Stimulated activated CD8-positive, alpha-beta memory T cell treated with anti-CD3 and anti-CD28 coated beads, Interleukin-7, amount 100 ng/mL, for 1 hour (primary cell): ENCODE measurements at regions not wholly inside any gene's neighbourhood (a gene's known extent, or its start where the extent isn't known, plus 50 kb on each side); places are given as distances from the start of the nearest gene placed in this dataset.
"Not testable (repeated sequence)": the region's sequence is repeated elsewhere in the genome, so short reads cannot be mapped to it uniquely, and the experiment has no call there.

Source experiments
- DNase-seq, 2 donors: peaks; one replicate each; pipeline ENCODE4 v3.0.0-alpha.2; 2020; ENCODE audit warnings: low read depth in 2 of 2

DNA sequence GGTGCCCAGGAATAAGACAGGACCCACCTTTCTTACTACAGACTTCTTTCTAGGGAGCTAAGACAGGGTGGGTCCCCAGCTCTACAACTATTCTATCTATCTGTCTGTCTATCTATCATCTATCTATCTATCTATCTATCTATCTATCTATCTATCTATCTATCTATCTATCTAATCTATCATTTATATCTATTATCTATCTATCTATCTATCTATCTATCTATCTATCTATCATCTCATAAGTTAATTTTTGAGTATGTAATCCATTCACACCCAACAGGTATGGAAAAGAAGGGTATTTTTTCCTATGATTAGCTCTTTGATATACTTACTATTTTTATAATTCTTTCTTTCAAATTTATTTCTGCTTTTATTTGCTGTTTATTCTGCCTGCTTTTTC is 55.9 kb downstream of the BAMBI start:
- DNase-seq, result no peak

DNA sequence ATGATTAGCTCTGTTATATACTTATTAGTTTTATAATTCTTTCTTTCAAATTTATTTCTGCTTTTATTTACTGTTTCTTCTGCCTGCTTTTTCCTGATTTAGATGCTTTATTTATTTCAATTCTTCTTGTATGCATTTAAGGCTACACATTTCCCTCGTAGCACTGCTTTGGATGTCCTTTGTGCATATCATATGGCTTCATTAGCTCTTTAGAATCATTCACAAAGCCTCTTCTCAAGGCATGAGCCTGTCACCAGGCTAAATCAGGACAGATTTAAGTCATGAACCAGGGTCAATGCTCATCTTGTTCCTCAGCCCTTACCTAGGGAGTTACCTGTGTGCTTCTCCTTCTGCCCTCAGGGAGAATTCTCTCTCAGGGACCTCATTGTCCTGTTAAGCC is 56.3 kb downstream of the BAMBI start:
- DNase-seq, result no peak

DNA sequence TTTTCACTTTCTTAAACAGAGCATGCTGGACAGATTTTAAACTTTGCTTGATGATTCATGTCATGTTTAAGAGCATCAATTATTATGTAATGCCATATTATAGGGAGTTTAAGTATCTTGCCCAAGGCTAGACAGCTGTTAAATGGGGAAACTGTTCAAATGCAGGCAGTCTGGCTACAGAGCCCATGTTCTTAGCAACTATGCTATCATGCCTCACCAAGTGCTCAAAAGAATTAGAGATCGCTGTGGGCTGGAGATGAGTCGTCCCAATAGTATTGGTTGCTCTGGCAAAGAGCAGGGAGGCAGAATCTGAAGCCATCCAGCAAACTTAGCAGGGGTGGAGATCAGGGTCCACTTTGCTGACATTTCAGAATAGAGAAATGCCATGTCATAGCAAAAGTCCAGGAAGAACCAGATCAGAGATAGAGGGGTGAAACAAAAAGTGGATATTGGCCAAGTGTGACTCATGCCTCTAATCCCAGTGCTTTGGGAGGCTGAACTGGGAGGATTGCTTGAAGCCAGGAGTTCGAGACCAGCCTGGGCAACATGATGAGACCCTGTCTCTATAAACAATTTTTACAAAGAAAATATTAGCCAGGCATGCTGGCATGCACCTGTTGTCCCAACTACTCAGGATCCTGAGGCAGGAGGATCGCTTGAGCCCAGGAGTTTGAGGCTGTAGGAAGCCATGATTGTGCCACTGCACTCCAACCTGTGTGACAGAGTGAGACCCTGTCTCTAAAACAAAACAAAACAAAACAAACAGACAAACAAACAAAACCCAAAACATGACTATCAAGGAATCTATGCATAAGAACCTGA is 57.8 kb downstream of the BAMBI start:
- DNase-seq, result no peak

DNA sequence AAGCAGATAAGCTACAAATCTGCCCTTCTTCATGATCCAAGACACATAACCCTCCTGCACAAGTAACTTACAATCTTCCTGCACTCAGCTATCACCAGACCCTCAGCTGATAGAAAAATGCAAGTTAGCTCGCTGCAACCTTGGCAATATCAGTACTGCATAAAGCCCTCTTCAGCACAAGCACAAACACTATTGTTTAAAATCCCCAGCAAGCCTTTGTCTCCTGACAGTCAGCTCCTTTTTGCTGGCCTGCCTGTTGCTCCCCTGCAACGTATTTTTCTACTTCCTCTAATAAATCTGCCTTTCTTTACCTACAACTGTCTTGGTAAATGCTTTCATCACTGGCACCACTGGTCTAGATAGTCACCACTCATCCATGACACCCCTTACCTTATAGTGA is 59.8 kb downstream of the BAMBI start:
- DNase-seq, result no peak

DNA sequence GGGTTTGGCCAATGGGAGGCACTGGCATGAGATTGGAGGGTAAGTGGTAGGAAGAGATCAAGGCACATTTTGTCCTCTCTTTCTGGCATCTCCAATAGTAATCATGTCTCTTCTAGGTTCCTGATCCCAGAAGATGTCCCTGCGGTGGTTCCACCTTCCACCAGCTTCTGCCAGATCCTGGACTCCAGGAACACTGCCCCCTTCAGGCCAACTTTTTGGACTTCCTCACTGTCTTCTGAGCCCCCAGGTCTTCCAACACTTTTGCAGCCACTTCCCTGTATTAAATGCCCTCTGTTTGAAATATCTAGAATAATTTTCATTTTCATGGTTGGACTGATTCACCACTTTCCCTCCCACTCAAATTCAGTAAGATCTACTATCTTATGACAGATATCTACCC is 60.9 kb downstream of the BAMBI start:
- no peak for DNase-seq

DNA sequence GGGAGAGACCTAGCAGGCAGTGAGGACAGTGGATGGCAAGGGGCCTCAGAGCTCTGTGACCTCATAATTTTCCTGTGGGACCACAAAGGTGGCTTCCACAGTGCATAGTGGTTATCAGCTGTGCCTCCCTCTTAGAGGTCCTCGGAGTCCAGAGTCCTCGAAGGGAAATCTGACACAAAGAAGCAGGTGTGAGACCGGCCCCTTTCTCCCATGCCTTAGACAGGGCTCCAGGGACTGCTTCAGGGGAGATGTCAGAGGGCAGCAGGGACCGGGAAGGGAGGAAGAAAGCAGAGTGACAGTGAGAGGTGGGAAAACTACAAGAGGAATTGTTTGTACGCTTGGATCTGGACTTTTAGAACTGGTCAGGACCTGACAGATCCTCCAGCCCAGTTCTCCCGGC is 66.3 kb downstream of the BAMBI start:
- DNase-seq, result no peak

DNA sequence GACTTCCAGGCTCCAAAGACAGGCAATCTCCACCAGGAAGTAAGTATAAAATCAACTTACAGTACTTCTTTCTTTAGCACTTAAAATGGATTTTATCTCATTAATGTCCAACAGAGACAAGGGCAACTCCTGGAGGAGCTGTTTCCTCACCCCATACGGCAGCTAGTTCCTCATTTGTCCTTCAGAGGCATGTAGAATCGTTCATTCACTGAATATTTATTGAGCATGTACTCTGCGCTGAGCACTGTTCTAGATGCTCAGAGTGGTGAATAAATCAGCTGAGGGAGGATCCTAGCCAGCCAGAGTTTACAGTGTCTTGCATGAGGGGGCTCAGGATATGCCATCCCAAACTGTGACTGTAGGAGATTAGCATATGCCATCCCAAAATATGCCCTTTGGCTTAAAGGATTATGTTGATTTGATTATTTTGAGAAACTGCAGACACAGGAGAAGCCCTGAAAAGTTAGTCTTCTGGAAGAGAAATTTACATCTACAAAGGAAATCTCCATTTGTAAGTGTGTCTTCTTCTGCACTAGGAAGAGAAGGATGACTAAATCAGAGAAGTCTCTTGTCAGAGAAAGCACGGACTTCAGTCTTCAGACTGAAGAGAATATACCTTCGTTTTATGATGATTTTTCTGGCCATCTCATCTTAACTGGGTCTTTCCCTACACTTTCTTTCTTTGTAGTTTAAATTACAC is 66.9 kb downstream of the BAMBI start:
- no peak for DNase-seq

DNA sequence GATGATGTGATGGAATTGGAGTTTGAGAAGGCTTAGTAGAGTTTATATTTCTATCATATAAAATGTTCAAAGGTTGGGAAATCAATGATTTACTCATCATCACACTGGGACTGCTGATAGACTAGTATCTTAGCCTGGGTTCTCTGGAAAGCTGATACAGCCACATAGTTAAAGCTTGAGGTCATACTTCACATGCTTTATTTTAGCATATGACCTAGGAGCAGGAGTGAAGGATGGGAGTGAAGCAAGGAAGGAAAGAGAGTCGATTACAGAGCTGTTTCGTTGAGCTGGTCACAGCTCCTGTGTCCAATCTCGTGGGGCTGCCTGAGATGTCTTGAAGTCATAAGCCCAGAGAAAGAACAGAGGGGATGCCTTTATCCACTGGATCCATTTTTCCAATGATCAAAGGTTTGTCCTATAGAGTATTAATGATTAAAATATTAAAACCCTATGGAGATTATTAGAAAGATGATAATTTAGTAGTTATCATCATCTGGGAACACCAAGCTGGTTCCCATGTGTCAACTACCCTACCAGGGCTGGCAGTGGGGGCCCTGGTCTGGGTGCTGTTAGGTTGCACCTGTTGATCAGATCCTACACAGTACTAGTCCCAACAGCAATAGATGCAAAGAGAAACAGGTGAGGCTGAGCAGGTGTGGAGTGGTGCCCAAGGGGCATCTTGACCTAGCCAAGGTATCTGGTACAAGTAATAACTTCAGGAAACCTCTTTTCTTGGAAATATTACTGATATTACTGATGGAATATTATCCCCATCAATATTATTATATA is 77.8 kb downstream of the BAMBI start:
- no peak for DNase-seq

DNA sequence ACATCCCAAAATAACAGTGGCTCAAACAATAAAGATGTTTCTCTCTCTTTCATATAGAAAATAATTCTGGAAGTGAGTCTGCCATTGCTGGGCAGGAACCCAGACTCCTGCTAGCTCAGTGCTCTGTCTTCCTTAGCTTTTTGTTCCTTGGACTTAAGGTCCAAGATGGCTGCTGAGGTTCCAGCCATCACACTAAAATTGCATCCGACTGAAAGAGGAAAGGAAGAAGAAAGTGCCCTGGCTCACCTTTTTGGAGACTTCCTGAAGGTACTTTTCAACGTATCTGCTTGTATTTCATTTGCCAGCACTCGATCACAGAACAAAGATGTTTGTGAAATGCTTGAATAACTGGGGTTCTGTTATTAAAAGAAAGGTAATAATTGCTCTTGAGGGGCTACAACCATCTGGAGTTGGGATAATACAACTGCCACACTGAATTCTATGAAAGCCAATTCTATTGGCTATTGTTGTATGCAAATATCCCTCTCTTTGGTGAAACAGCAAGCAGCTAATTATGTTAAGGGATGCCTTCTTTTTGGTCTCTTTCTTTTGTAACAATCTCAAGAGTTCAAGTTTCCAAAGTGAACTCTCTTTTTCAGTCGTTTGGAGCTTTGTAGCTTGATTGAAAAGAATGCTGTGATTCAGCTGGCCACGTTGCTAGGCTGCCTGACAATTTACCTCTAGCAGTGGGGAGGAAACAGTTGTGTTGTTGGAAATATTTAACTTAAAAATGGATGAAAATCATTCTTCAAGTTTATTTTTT is 83.9 kb downstream of the BAMBI start:
- no peak for DNase-seq

DNA sequence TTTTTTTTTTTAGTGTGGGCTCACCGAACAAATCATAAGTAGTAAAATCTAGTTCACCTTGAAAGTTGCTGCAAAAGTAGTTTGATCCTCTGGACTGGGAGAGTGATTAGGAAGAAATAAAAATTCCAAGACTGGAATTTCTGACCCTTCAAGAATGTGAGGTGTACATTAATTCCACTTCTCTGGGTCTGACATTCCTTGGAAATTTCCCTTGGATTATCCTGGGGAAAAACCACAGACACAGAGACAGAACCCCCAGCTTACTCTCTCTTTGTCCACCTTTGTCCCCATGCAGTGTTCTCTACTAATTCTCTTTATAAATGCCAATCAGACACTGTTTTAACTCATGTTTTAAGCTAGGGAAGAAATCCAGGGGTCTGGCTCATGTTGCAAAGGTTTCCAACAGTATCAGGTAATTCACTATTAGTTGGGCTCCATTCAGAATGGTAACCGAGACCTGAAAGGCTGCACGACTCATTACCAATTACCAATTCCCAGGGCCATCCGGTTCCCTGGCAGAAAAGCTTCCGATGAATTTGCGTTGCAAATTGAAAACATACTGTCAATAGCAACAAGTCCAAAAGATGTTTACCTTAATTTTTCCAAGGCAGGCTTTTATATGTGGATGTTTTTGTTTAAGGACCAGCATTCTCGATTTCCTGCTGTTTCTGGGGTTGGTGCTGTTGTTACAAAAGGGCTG is 86.3 kb downstream of the BAMBI start:
- DNase-seq, result no peak

DNA sequence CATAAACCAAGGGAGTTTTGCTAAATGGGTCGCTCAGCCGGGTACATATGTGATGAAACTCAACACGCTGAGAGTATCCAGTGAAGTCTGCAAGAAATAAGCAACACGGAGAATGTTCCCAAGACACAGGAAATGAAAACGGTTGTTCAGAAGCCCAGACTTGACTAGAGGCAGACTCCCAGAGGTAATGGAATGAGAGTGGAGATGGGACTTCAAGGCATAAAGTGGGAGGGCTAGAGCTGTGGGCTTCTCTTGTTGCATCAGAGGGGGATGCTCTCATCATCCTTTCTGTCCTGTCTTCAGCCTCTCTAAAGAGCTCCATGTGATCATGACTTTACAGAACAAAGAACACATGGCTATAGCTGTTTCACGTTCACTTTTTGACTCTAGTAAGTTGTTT is 88.3 kb downstream of the BAMBI start:
- no peak for DNase-seq

DNA sequence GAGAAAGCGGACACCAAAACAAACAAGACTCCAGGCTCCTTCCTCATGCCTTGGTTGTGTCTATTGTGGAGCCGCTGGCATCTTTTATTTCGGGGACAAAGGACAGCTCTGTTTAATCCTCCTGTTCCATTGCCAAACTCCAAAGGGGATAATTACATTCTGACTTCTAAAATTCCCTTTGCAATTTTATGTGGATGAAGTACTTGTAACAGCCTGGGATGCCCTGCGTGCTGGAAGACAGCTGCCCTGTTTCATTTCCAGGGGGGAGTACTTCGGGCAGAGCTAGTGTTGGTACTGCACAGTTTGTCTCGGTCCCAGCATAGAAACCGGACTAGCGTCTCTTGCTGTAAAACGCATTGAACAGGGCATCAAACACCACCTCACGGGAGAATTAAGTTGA is 90.9 kb downstream of the BAMBI start:
- no peak for DNase-seq

DNA sequence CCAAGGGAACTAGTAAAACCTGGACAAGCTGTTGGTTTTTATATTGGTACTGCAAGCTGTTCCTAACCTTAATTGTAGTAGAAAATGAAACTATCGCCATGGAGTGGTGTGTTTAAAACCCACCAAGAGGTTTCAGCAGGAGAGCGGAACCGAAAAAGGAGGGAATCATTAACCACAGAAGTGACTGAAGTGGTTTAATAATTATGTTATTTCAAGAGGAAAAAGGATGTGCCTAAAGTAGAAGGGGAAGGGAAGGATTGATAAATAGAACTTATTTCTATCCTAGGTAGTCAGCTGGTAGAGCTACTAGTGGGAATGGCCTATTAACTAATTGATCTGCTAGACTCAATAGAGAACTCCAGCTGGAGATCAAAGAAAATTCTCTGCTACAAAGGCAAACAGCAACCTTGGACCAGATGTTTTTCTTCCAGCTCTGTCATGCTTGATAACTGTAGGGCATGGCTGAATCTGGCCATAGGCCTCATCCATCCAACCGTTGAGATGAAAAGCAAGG is 91.8 kb downstream of the BAMBI start:
- DNase-seq, result no peak

DNA sequence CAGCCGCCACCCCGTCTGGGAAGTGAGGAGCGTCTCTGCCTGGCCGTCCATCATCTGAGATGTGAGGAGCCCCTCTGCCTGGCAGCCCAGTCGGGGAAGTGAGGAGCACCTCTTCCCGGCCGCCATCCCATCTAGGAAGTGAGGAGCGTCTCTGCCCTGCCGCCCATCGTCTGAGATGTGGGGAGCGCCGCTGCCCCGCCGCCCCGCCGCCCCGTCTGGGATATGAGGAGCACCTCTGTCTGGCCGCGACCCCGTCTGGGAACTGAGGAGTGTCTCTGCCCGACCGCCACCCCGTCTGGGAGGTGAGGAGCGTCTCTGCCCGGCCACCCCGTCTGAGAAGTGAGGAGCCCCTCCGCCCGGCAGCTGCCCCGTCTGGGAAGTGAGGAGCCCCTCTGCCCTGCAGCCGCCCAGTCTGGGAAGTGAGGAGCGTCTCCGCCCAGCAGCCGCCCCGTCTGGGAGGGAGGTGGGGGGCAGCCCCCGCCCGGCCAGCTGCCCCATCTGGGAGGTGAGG is 94.3 kb downstream of the BAMBI start:
- not testable (repeated sequence) for DNase-seq

DNA sequence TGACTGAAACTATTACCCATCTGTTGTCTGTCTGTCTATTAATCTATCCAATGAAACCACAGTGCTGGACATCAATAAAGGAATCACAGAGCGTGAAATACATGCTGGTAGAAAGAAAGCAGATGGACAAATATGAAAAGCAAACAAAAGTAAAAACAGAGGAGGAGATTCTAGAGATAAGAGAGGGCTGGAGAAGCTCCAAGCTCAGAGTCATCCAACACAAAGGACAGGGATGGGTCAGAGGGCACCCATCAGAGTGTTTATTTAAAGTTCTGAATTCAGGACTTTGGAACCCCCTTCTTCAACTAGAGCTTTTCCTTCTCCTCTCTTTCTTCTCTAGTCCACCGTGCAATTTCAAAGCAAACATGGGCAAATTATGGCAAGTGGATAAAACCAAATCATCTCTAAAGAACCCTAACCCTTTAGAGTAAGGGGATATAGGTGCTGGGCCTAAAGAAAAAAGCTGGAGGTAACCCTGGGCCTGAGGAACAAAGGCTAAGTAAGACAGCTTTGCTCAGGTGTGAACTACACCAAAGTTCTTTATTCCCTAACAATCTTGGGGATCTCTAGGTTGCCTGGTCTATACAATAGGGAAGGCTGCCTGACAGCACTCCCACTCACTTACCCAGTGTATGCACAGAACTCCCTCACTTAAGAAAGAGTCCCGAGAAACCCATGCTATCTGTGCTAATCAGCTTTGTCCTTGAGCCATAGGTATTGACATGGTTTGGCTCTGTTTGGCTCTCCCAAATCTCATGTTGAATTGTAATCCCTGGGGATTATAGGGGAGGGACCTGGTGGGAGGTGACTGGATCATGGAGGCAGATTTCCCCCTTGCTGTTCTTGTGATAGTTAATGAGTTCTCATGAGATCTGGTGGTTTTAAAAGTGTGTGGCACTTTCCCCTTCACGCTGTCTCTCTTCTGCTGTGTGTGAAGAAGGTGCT is 97.0 kb downstream of the BAMBI start:
- DNase-seq, result no peak

DNA sequence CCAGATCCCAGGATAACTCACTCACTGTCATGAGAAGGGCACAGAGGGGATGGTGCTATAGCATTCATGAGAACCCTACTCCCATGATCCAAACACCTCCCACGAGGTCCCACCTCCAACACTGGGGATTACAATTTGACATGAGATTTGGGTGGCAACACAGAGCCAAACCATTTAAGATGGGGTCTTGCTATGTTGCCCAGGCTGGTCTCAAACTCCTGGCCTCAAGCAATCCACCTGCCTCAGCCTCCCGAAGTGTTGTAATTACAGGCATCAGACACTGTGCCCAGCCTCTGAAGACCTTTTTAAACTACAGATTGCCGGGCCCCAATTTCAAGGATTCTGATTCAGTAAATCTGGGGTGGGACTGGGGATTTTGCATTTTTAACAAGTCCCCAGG is 98.5 kb downstream of the BAMBI start:
- no peak for DNase-seq

DNA sequence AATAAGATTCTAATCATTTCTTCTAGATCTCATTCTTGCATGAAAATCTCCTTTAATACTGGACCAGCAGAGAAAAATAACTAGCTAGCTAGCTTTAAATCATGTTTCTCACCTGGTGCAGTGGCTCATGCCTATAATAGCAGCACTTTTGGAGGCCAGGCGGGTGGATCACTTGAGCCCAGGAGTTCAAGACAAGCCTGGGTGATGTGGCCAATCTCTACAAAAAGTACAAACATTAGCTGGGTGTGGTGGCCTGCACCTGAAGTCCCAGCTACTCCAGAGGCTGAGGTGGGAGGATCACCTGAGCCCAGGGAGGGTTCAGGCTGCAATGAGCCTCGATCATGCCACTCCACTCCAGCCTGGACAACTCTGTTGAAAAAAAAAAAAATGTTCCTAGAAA is 99.2 kb downstream of the BAMBI start:
- no peak for DNase-seq

DNA sequence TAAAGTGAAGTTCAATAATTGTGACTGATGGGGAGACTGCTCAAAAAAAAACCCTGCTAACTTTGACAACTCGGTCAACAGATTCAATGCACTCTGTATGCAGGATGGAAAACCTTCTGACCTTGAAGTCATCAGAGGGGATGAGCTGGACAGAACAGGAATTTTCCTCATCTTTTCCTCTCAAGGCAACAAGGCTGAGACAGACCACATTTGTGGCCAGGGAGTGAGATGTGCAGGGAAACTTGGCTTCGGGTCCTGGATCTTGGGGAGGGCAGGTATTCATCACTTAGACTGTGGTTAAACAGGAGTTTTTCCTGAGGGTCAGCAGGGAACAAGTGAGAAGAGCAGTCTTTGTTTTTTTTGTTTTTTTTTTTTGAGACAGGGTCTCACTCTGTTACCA is 100.6 kb downstream of the BAMBI start:
- no peak for DNase-seq

DNA sequence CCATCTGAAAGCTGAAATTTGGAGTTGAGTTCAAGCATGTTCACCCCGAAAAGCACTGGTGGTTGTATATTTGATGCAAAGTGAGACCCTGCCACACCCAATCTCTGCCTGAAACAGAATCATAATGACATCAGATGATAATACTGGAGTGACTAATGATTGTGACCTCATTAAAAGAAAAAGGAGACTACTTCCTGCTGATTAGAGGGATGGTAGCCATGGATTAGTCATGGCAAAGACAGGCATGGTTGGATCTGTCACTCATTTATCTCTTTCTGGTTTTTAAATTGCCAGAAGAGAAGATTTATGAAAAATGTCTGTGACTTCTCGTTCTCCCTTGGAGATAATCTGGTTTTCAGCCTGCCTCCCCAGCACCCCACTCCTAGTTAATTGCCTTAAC is 101.2 kb downstream of the BAMBI start:
- DNase-seq, result no peak

DNA sequence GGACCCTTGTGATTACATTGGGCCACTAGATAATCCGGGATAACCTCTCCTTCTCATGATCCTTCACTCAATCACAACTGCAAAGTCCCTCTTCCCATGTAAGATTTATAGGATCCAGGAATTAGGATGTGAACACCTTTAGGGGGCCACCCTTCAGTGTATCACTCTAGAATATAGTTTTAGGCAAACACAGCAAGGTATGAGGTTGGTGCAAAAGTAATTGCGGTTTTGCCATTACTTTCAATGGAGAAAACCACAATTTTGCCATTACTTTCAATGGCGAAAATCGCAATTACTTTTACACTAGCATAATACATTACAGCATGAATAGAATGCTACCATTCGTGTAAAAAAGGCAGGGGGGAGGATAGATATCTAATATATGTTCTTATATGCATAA is 104.0 kb downstream of the BAMBI start:
- DNase-seq, result no peak
